ENCODE measurements at regions not wholly inside any gene's neighbourhood (a gene's known extent, or its start where the extent isn't known, plus 50 kb on each side); places are given as distances from the start of the nearest gene placed in this dataset.

GRCh38 chr22:48507595-48508350 lies 1319.9 kb downstream of the BRD1 start (continued):
- TF ChIP-seq POLR2AphosphoS5 (IDR thresholded peaks at IDR 0.05; ENCODE audit: low read depth, low read length) (no peak), SIN3A (IDR thresholded peaks at IDR 0.05; ENCODE audit: low read depth) (no peak), EGR1 (IDR thresholded peaks at IDR 0.05; ENCODE audit: low read depth) (no peak), TCF7L2 (IDR thresholded peaks at IDR 0.05; ENCODE audit: borderline replicate concordance, extremely low read depth, insufficient read depth, insufficient read length) (no peak), RAD21 (IDR thresholded peaks at IDR 0.05; ENCODE audit: low read depth) (no peak), MAX (IDR thresholded peaks at IDR 0.05) (no peak), POLR2A (IDR thresholded peaks at IDR 0.05; ENCODE audit: borderline replicate concordance, extremely low read depth, insufficient read depth, insufficient read length) (no peak), YY1 (IDR thresholded peaks at IDR 0.05; ENCODE audit: extremely low read depth, insufficient replicate concordance, low read depth, low read length) (no peak)
- TF ChIP-seq, protein P1, sequence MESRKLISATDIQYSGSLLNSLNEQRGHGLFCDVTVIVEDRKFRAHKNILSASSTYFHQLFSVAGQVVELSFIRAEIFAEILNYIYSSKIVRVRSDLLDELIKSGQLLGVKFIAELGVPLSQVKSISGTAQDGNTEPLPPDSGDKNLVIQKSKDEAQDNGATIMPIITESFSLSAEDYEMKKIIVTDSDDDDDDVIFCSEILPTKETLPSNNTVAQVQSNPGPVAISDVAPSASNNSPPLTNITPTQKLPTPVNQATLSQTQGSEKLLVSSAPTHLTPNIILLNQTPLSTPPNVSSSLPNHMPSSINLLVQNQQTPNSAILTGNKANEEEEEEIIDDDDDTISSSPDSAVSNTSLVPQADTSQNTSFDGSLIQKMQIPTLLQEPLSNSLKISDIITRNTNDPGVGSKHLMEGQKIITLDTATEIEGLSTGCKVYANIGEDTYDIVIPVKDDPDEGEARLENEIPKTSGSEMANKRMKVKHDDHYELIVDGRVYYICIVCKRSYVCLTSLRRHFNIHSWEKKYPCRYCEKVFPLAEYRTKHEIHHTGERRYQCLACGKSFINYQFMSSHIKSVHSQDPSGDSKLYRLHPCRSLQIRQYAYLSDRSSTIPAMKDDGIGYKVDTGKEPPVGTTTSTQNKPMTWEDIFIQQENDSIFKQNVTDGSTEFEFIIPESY (IDR thresholded peaks at IDR 0.05; ENCODE audit: extremely low read depth, insufficient replicate concordance, low read length) = no peak

DNA sequence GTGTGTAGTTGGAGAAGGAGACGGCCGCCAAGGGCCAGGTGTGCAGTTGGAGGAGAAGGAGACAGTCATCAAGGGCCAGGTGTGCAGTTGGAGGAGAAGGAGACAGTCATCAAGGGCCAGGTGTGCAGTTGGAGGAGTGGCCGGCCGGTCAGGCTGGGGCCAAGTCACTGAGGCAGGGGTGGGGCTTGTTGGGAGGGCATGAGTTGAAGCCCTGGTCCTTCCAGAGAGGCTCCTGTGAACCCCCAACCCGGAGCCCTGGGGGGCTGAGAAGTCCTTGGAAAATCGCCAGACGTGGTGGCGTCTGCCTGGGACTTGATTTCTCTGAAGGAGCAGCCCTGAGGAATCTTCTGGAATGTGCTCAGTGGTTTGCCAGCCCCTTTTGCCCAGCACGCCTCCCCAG lies 1320.5 kb downstream of the BRD1 start:
- H3K4me3 ChIP-seq (replicated peaks in 1 of 2; ENCODE audit: low read depth in 1 of 2, low read length in 2 of 2) = no peak overlapping the region
- no peaks in the 10 kb centered on the region for H4K20me1 ChIP-seq (ENCODE audit: insufficient read depth)
- intact Hi-C loops (cut with micrococcal nuclease) = no loop called here
- no peaks in the 10 kb centered on the region for H3K79me2 ChIP-seq (ENCODE audit: insufficient read depth, low read length)
- no peaks in the 10 kb centered on the region for H3K36me3 ChIP-seq (ENCODE audit: control insufficient read depth in 1 of 2, insufficient read depth in 2 of 2, low read length in 2 of 2)
- H3K4me2 ChIP-seq (ENCODE audit: low read length) = no peak overlapping the region
- no peak for TF ChIP-seq SRF (IDR thresholded peaks at IDR 0.05; ENCODE audit: low read depth)
- no peaks in the 10 kb centered on the region for H3K27me3 ChIP-seq (ENCODE audit: insufficient read depth, low read length)
- POLR2A ChIA-PET = no interaction called here
- no peak for DNase-seq (ENCODE audit: low read depth, low spot score)
- no peak overlapping the region for H2AFZ ChIP-seq (ENCODE audit: low read depth, low read length, poor library complexity, severe bottlenecking)
- BruUV-seq (replicated peaks) = no TSS peak
- H3K9ac ChIP-seq (ENCODE audit: low read length) = no peak overlapping the region
- no peak overlapping the region for H3K27ac ChIP-seq (ENCODE audit: low read depth, low read length)
- no peak for ATAC-seq
- H3K9me2 ChIP-seq (ENCODE audit: insufficient read depth) = no peaks in the 10 kb centered on the region
- H3K4me1 ChIP-seq (ENCODE audit: control insufficient read depth in 1 of 2, insufficient read depth in 2 of 2, low read length in 2 of 2) = no peaks in the 10 kb centered on the region
- RAD21 ChIA-PET (ENCODE audit: low non-redundant PET in 1 of 2, low total read pairs in 2 of 2, uncharacterized antibody in 2 of 2, unreplicated experiment in 2 of 2) = no interaction called here
- CTCF ChIA-PET = no interaction called here
- no peaks in the 10 kb centered on the region for H3K9me3 ChIP-seq (ENCODE audit: control insufficient read depth in 1 of 2, insufficient read depth in 1 of 2, low read depth in 1 of 2, low read length in 2 of 2)
